NCI-H2227 (cell line): ENCODE measurements at regions not wholly inside any gene's neighbourhood (a gene's known extent, or its start where the extent isn't known, plus 50 kb on each side); places are given as distances from the start of the nearest gene placed in this dataset.
A peak's percentile ranks its signal among the peaks of the same experiment; 100 is the strongest.

ENCODE experiments used
- DNase-seq: peaks from one replicate; lab custom pipeline; 2025; ENCODE audit not compliant: unreplicated experiment; lab: John Stamatoyannopoulos, UW

DNA sequence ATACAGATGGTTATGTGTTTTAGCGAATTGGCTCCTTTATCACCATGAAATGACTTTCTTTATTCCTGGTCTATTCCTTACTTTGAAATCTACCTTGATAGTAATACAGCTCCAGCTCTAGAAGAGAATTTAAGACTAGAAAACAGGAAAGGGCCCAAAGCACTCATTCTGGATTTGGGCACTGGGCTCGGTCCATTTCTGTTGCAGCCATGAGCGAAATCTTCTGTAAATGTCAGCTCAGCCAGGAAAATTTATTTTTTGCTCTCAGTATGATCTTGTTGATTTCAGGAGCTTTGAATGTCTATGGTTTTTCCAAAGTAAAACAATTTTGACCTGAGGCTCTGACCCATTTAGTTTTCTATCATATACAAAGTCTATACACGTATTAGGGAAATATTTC is 104.1 kb downstream of the DIRAS2 start:
- DNase-seq = no peak

DNA sequence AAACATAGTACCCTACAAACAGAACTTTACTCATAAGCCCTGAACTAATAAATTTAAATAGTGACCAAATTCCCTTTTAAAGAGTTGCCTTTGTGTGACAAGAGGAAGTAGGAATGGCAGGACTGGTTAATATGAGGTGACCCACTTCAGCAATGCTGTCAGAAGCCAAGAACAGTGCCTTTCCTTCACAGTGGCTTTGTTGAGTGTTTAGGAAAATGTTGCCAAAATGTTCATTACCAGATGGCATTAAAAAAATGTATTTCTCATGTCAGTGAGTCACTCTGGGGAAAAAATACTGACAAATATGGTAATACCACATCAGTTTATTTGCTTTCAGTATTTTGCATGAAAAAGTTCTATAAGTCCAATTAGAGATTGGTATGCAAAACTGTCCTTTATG is 103.3 kb downstream of the DIRAS2 start:
- no peak for DNase-seq

- DNase-seq = no peak
Measured at GRCh38 chr9:90540734-90541133, 101.9 kb downstream of the DIRAS2 start.

- DNase-seq = no peak
Measured at GRCh38 chr9:90544488-90544887, 98.1 kb downstream of the DIRAS2 start.

- peak; percentile 91 for DNase-seq
Measured at GRCh38 chr9:90546200-90546599, 96.4 kb downstream of the DIRAS2 start.

GRCh38 chr9:90547896-90548295 is 94.7 kb downstream of the DIRAS2 start:
- no peak for DNase-seq

GRCh38 chr9:90552317-90552716 is 90.3 kb downstream of the DIRAS2 start:
- DNase-seq = no peak

DNA sequence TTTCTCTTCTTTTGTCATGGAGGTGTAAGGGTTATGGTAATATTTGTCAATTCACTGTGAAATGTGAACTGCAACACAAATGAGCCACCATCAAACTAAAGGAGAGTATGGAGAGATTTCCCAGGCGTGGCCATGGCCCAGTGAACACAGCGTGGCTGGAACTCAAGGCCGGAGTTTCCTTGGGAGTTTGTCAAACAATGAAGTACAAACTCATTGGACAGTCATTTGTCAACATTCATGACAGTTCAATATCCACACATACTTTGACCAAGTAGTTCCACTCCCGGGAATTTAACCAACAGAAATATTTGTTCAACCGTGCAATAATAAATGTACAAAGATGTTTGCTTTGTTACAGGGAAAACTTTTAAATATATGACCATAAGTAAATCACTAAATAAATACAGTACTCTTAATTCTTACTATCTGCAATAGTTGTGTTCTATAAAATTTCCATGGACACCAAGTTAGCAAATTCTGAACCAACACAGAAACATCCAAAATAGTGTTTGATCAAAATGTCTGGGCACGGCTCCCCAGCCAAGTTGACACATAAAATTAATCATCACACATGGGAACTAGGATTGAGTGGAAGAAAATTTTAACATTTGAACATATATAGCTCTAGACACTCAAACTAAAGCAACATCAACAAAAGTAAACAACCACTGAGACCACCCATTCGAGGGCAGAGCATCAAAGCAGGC is 87.1 kb downstream of the DIRAS2 start:
- DNase-seq = no peak

DNA sequence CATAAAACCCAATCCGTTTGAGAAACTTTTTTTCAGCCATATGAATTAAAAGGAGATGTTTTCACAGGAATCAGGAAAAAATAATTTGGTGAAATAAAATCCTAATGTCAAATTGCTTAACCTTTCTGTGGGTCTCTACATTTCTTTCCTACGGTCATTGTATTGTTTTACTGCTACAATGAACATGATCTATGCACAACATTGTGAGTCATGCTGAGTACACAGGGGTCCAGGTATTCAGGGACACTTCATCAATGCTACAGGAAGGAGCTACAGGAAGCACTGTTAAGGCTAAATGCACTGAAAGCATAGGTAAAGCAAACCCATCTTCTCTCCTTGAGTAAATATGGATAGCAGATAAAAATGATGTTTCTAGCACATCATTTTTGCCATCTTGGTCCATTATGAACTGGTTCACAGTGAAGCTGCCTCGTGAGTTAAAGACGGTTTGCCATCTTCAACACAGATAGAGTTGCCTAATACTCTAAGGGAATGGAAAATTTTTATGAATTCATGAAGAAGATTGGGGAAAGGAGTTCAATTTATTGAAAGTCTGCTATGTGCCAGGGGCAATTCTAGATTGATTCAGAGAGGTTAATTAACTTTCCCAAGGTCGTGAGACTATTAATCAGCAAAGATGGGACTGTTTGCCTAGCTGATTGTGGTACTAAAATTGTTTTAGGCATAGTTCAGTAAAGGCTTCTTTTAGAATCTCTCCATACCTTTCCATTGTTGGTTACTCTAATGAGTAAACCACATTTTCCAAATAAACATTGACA is 85.5 kb downstream of the DIRAS2 start:
- DNase-seq = no peak

GRCh38 chr9:90559075-90560073 is 83.2 kb downstream of the DIRAS2 start:
- no peak for DNase-seq
